Hepatic stellate cell (primary cell): ENCODE measurements at regions not wholly inside any gene's neighbourhood (a gene's known extent, or its start where the extent isn't known, plus 50 kb on each side); places are given as distances from the start of the nearest gene placed in this dataset.

Experiments
- DNase-seq: peaks from one replicate; pipeline ENCODE4 v3.0.0; 2011; ENCODE audit warnings: low spot score

- DNase-seq, result no peak
Observed at GRCh38 chr5:67366691-67367395, 170.2 kb upstream of the CD180 start.

DNA sequence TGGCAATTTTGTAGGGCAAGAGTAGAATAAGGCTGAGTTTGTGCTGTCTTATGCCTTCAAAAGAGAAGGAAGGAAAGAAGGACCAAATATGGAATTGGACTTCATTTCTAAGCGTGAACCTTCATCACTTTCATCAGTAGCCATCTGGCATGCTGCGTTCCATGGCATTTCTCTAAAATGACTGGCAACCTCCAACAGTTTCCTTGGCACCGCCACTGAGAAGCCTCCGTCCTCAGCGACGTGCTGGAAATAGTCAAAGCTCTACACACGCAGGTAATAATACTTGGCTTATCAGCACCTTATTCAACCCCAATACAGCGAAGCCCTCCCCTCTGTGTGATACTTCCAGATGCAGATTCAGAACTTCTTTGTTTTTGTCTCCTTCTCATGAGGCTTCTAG lies 169.7 kb upstream of the CD180 start:
- DNase-seq, result no peak

GRCh38 chr5:67364381-67364970 lies 167.9 kb upstream of the CD180 start:
- no peak for DNase-seq

GRCh38 chr5:67363963-67364362 lies 167.4 kb upstream of the CD180 start:
- DNase-seq, result no peak

GRCh38 chr5:67363180-67363709 lies 166.6 kb upstream of the CD180 start:
- no peak for DNase-seq

DNA sequence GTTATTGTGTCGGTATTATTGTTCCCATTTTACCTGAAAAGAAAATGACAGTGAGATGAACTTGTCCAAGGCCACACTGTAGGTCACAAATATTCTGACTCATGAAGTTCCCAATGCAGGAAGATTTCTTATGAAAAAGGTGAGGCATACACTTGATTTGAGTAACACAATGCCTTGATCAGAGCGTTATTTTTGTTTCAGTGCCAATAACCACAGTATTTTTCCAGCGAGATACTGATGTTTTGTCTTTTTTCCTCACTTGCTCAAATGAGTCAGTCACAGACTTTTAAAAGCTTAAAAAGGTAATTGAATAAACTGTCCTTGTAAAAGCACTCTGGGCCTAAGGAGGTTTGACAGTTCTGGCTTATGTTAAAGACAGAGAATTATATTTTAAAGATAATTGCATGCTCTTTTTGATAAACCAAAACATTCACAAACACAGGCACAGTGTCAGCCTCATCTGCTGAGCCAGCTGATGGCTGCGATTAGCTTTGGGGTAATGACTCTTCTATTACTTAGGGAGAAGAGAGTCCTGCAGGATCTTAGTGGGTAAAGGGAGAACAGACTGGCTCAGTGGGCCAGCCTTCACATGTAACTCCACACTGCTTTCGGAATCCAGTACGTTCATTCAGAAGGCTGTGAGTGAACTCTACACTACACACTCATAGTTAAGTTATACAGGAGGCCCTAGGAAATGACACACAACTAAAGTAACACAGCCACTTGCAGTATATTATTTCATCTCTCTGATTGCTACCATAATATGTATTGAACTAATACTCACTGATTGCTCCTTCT lies 165.5 kb upstream of the CD180 start:
- DNase-seq, result no peak

DNA sequence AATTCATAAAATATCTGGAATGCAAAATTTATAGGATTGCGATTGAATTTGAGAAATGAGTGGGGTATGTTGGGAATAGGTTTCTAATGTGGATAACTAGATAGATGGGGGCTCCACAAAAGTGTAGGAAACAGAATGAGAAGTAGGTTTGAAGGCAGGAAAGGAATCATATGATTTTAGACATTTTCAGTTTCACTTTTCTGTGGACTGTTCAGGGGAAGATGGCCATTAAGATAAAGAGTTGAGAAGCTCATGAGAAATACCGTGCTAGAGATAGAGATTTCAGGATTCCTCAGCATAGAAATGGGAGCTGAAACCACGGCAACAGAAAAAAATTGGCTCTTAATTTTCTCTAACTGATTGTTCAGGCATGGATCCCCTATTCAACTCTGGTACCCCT lies 163.4 kb upstream of the CD180 start:
- no peak for DNase-seq

DNA sequence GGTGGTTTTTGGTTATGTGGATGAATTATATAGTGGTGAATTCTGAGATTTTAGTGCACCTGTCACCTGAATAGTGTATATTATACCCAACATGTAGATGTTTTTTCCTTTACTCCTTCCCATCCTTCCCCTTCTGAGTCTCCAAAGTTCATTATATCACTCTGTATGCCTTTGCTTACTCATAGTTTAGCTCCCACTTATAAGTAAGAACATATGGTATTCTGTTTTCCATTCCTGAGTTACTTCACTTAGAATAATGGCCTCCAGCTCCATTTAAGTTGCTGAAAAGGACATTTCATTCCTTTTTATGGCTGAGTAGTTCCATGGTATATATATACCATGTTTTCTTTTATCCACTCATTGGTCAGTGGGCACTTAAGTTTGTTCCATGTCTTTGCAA lies 161.6 kb upstream of the CD180 start:
- no peak for DNase-seq

GRCh38 chr5:67355120-67355713 lies 158.6 kb upstream of the CD180 start:
- DNase-seq, result no peak

DNA sequence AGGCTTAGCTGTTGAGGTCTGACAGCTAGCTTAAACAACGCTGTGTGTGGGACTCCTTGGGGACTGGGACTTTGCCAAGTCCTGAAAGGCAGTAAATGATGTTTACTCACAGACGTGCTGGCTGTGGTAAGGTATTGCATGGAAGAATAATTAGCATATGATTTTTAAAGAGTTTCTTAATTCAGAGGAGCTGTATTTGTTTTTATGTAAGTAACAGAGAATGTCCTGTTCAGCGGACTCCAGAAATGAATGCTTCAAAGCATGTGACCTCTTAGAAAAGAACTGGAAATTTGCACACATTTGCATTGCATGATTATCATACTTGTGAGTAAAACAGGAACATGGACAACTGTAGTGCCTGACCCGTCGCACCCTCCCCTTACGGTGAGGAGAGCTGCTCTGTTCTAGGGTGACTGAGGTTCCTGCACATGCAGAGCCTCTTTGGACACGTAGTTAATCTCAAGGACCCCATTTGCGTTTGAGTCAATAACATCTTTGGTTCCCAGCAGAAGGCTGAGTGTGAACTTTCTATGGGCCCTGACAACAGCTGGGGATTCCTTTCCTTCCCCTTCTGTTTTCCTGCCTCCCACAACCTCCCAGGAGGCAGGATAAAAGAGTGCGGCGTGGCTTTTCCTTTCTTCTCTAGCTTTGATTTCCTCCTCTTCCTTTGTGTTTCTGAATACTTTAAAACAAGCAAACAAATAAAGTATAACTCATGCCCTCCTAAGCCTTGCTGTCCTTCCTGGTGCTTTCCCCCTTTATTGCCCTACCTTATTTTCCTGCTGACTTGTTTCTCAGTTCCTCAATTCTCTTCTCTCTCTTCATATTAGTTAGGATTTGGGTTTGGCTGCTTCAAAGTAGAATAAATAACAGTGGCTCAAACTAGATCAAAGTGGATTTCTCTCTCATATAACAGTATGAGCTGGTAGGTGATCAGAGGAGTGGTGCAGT lies 157.2 kb upstream of the CD180 start:
- DNase-seq, result no peak

GRCh38 chr5:67350618-67351201 lies 154.1 kb upstream of the CD180 start:
- no peak for DNase-seq

- DNase-seq, result no peak
Observed at GRCh38 chr5:67350185-67350584, 153.6 kb upstream of the CD180 start.

DNA sequence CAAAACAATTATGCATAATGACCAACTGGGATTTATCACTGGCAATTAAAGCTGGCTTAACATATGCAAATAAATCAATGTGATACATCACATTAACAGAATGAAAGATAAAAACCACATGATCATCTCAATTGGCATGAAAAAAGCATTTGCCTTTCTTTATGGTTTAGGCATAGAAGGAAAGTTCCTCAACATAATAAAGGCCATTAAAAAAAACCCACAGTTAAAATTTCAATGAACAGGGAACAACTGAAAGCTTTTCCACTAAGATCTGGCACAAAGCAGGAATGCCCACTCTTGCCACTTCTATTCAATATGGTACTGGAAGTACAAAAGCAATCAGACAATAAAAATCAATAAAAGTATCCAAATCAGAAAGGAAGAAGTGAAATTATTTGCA lies 151.2 kb upstream of the CD180 start:
- DNase-seq, result no peak

- no peak for DNase-seq
Observed at GRCh38 chr5:67346611-67347010, 150.0 kb upstream of the CD180 start.

GRCh38 chr5:67344870-67345269 lies 148.3 kb upstream of the CD180 start:
- DNase-seq, result no peak

- DNase-seq, result no peak
Observed at GRCh38 chr5:67343835-67344234, 147.2 kb upstream of the CD180 start.

DNA sequence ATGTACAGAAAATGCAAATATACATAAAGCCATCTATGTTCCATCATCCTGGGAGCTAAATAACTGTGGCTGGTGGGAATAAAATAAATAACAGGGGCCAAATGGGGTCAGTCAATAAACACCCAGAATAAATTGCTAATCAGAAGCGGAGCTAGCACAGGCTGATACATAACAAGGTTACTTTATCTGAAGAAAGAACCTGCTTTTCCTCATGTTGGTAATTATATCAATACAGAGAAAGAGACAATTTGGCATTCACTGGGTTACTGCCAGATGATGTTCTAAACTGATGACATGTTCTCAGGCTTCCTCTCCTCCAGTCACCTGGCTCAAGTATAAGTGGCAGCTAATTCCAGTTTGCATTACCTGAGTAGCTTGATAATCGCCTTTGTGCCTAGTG lies 144.9 kb upstream of the CD180 start:
- no peak for DNase-seq

DNA sequence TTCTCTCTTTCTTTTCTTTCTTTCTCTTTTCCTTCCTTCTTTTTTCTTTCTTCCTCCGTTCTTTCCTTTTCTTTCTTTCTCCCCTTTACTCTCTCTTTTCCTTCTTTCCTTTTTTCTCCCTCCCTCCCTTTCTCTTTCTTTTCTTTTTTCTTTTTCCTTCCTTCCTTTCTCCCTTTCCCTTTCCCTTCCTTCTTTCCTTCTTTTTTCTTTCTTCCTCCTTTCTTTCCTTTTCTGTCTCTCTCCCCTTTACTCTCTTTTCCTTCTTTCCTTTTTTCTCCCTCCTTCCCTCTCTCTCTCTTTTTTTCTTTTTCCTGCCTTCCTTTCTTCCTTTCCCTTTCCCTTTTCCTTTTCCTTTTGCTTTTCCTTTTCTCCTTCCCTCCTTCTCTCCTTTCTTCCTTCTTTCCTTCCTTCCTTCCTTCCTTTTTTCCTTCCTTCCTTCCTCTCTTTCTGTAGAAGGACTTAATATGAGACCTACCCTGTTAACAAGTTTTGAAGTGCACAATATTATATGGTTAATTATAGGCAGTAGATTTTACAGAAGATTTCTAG lies 142.7 kb upstream of the CD180 start:
- no peak for DNase-seq

GRCh38 chr5:67338421-67338820 lies 141.8 kb upstream of the CD180 start:
- DNase-seq, result no peak

DNA sequence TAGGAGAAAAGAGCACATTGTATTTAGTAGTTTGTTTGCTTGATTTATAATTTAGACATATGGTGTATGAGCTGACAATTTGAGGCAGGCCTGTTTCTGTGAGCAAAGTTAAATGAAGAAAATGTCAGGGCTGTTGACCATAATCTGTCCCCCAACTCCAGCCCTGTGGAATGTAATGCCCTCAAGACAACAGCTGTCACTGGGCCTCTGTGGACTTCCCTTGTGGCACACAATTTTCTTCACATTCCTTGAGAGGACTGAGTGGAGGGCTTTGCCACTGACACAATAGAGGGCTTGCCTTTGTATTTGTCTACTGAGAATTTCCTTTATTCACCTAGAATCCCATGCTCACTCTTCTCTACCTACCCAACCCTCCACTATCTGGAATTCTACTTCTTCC lies 141.2 kb upstream of the CD180 start:
- DNase-seq, result no peak

DNA sequence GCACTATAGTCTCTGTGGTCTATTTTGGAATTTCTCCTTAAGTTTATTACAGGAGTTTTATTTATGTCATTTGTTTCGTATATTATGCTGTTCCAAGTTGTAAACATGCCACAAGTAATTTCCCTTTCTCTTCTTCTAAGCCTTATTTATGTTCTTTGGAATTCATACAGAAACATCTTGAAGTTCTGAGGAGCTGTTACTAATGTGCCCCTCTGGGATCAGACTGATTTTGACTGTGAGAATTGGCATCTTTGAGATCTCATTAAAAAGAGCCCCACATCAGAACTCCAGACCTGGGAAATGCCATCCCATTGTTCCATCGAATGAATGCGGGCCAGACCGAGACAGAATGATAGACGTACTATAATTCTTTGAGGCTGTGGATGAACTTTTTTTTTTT lies 138.8 kb upstream of the CD180 start:
- no peak for DNase-seq
